GM19023 (cell line): ENCODE measurements at regions not wholly inside any gene's neighbourhood (a gene's known extent, or its start where the extent isn't known, plus 50 kb on each side); places are given as distances from the start of the nearest gene placed in this dataset.
A peak's percentile ranks its signal among the peaks of the same experiment; 100 is the strongest.
"Not testable (repeated sequence)": the region's sequence is repeated elsewhere in the genome, so short reads cannot be mapped to it uniquely, and the experiment has no call there.

Experiments used
- ATAC-seq: cut with Tn5 transposase; IDR thresholded peaks from one replicate; pipeline ENCODE4 v1.9.1; 2021; ENCODE audit warnings: mild to moderate bottlenecking, moderate library complexity; ENCODE audit not compliant: unreplicated experiment

GRCh38 chrX:86887341-86887740 lies 630.3 kb upstream of the KLHL4 start:
- ATAC-seq, result no peak

GRCh38 chrX:86910027-86910426 lies 607.6 kb upstream of the KLHL4 start:
- no peak for ATAC-seq

- ATAC-seq, result no peak
Observed at GRCh38 chrX:86910602-86911311, 606.8 kb upstream of the KLHL4 start.

- no peak for ATAC-seq
Observed at GRCh38 chrX:86914569-86914968, 603.0 kb upstream of the KLHL4 start.

- ATAC-seq, result no peak
Observed at GRCh38 chrX:86917959-86918358, 599.6 kb upstream of the KLHL4 start.

- ATAC-seq, result no peak
Observed at GRCh38 chrX:86930419-86930818, 587.2 kb upstream of the KLHL4 start.

GRCh38 chrX:86935988-86936387 lies 581.6 kb upstream of the KLHL4 start:
- ATAC-seq, result no peak

GRCh38 chrX:86946569-86946968 lies 571.0 kb upstream of the KLHL4 start:
- peak; percentile 78 for ATAC-seq

- no peak for ATAC-seq
Observed at GRCh38 chrX:86964321-86964720, 553.3 kb upstream of the KLHL4 start.

- ATAC-seq, result no peak
Observed at GRCh38 chrX:86981326-86981879, 536.2 kb upstream of the KLHL4 start.

- not testable (repeated sequence) for ATAC-seq
Observed at GRCh38 chrX:86987351-86987750, 530.3 kb upstream of the KLHL4 start.

- ATAC-seq, result no peak
Observed at GRCh38 chrX:87003031-87003430, 514.6 kb upstream of the KLHL4 start.

GRCh38 chrX:87005183-87005582 lies 512.4 kb upstream of the KLHL4 start:
- ATAC-seq, result no peak

GRCh38 chrX:87005885-87006284 lies 511.7 kb upstream of the KLHL4 start:
- no peak for ATAC-seq

GRCh38 chrX:87006561-87006960 lies 511.0 kb upstream of the KLHL4 start:
- ATAC-seq, result no peak

GRCh38 chrX:87017210-87017609 lies 500.4 kb upstream of the KLHL4 start:
- ATAC-seq, result no peak

- ATAC-seq, result not testable (repeated sequence)
Observed at GRCh38 chrX:87033115-87033514, 484.5 kb upstream of the KLHL4 start.

- ATAC-seq, result no peak
Observed at GRCh38 chrX:87045352-87045751, 472.2 kb upstream of the KLHL4 start.

- no peak for ATAC-seq
Observed at GRCh38 chrX:87049567-87049966, 468.0 kb upstream of the KLHL4 start.

- no peak for ATAC-seq
Observed at GRCh38 chrX:87063642-87064041, 454.0 kb upstream of the KLHL4 start.

- no peak for ATAC-seq
Observed at GRCh38 chrX:87064502-87064901, 453.1 kb upstream of the KLHL4 start.

GRCh38 chrX:87067795-87068369 lies 449.7 kb upstream of the KLHL4 start:
- no peak for ATAC-seq
